A549 (cell line): ENCODE measurements at regions not wholly inside any gene's neighbourhood (a gene's known extent, or its start where the extent isn't known, plus 50 kb on each side); places are given as distances from the start of the nearest gene placed in this dataset.
"Not testable (repeated sequence)": the region's sequence is repeated elsewhere in the genome, so short reads cannot be mapped to it uniquely, and the experiment has no call there.

Experiments
- ATAC-seq, 2 experiments: fragments of 200-7000 bp in 1 of 2; fragments of >200 bp in 1 of 2; cut with Nextera tagmentation in 1 of 2; cut with Tn5 transposase in 1 of 2; 3 replicates each; pipeline versions ENCODE4 v1.8.0 to v1.9.1; 2018 to 2020; ENCODE audit warnings: mild to moderate bottlenecking in 1 of 2, moderate library complexity in 1 of 2
- CTCF ChIA-PET: fragments of 300-600 bp; sonication (Branson Sonifier 250); formaldehyde crosslinking; extraction: SDS; loops from one replicate; lab custom pipeline; 2021; ENCODE audit warnings: antibody characterized with exemption, inconsistent platforms; lab: Yijun Ruan, JAX
- POLR2A ChIA-PET: fragments of 350-600 bp; formaldehyde crosslinking; extraction: SDS; loops from one replicate; lab custom pipeline; 2021; ENCODE audit warnings: antibody characterized with exemption, inconsistent platforms; lab: Yijun Ruan, JAX
- DNase-seq, 2 experiments: peaks; one replicate each; pipeline versions ENCODE4 v3.0.0 to v3.0.0-alpha.2; 2011 to 2016; ENCODE audit warnings: low read depth in 1 of 2, low spot score in 1 of 2
- FAIRE-seq: peaks from 2 replicates; lab custom pipeline; 2011; peaks lifted over from hg19 to GRCh38; lab: Jason Lieb, UNC
- H3K27ac ChIP-seq, 2 experiments: fragments of >200 bp; sonication (Bioruptor Twin); formaldehyde crosslinking; 3 replicates each; pipeline ENCODE4 v1.5.1; 2016 to 2017
- H3K4me1 ChIP-seq: fragments of >200 bp; sonication (Bioruptor Twin); formaldehyde crosslinking; 3 replicates; pipeline ENCODE4 v1.6.1; 2016
- H3K4me2 ChIP-seq: fragments of >200 bp; sonication (Bioruptor Twin); formaldehyde crosslinking; 3 replicates; pipeline ENCODE4 v1.6.1; 2016
- H3K4me3 ChIP-seq: fragments of >200 bp; sonication (Bioruptor Twin); formaldehyde crosslinking; 3 replicates; pipeline ENCODE4 v1.5.1; 2016
- H3K9me3 ChIP-seq: fragments of >200 bp; sonication (Bioruptor Twin); formaldehyde crosslinking; 3 replicates; pipeline ENCODE4 v1.6.1; 2016
- CBX2 ChIP-seq: fragments of 200-600 bp; sonication (generic); IDR thresholded peaks from 2 replicates; pipeline ENCODE4 v1.6.1; 2016; ENCODE audit warnings: low read depth, mild to moderate bottlenecking, borderline replicate concordance
- CHD2 ChIP-seq: fragments of 150-350 bp; IDR thresholded peaks from 2 replicates; pipeline ENCODE4 v1.6.1; 2014; ENCODE audit warnings: low read length; ENCODE audit not compliant: partially characterized antibody
- CHD4 ChIP-seq: fragments of 200-600 bp; sonication (generic); IDR thresholded peaks from 2 replicates; pipeline ENCODE4 v1.6.1; 2016; ENCODE audit warnings: antibody characterized with exemption, mild to moderate bottlenecking, borderline replicate concordance
- EHF ChIP-seq: fragments of 250-450 bp; sonication (Bioruptor Pico); IDR thresholded peaks from 2 replicates; pipeline ENCODE4 v1.5.0; 2020; ENCODE audit warnings: mild to moderate bottlenecking
- EHMT2 ChIP-seq: fragments of 200-600 bp; sonication (generic); IDR thresholded peaks from 2 replicates; pipeline ENCODE4 v1.6.1; 2016; ENCODE audit warnings: antibody characterized with exemption, low read depth, mild to moderate bottlenecking, moderate library complexity
- EP300 ChIP-seq, 2 experiments: fragments of >200 bp; sonication (Bioruptor Twin); formaldehyde crosslinking; IDR thresholded peaks; 2 replicates in 1 of 2; 3 replicates in 1 of 2; pipeline ENCODE4 v1.6.1; 2016 to 2017
- ESRRA ChIP-seq: fragments of 150-350 bp; IDR thresholded peaks from 2 replicates; pipeline ENCODE4 v1.6.1; 2014; ENCODE audit warnings: mild to moderate bottlenecking, low read length, borderline replicate concordance
- HES2 ChIP-seq: fragments of >200 bp; sonication (Bioruptor Twin); formaldehyde crosslinking; IDR thresholded peaks from 2 replicates; pipeline ENCODE4 v1.6.1; 2016
- HMGXB4 ChIP-seq: fragments of 250-450 bp; sonication (Bioruptor Pico); IDR thresholded peaks from 2 replicates; pipeline ENCODE4 v1.5.0; 2021; ENCODE audit warnings: mild to moderate bottlenecking, moderate library complexity, borderline replicate concordance
- KDM5A ChIP-seq: fragments of 200-600 bp; sonication (generic); IDR thresholded peaks from 2 replicates; pipeline ENCODE4 v1.6.1; 2016; ENCODE audit warnings: antibody characterized with exemption, mild to moderate bottlenecking
- MAZ ChIP-seq: fragments of 150-350 bp; IDR thresholded peaks from 2 replicates; pipeline ENCODE4 v1.6.1; 2014; ENCODE audit warnings: antibody characterized with exemption, low read depth, low read length, borderline replicate concordance
- MYC ChIP-seq: IDR thresholded peaks from 2 replicates; pipeline ENCODE4 v1.6.1; 2012; ENCODE audit warnings: mild to moderate bottlenecking, inconsistent platforms, low read length, improper control_type of control experiment, borderline replicate concordance
- NPAS2 ChIP-seq: fragments of 250-450 bp; sonication (Bioruptor Pico); IDR thresholded peaks from 2 replicates; pipeline ENCODE4 v1.8.0; 2022; ENCODE audit warnings: mild to moderate bottlenecking, moderate library complexity, borderline replicate concordance
- PHF8 ChIP-seq: fragments of 200-600 bp; sonication (generic); IDR thresholded peaks from 2 replicates; pipeline ENCODE4 v1.6.1; 2016; ENCODE audit warnings: low read depth, mild to moderate bottlenecking, antibody characterized with exemption, moderate library complexity, borderline replicate concordance
- POLR2AphosphoS2 ChIP-seq: conservative IDR thresholded peaks from 2 replicates; pipeline ENCODE4 v1.6.1; 2012; ENCODE audit warnings: low read length, improper control_type of control experiment, inconsistent platforms
- RCOR1 ChIP-seq: fragments of 150-350 bp; IDR thresholded peaks from 2 replicates; pipeline ENCODE4 v1.6.1; 2014; ENCODE audit warnings: antibody characterized with exemption, low read length, low read depth
- TFCP2L1 ChIP-seq: fragments of 250-450 bp; sonication (Bioruptor Pico); IDR thresholded peaks from 2 replicates; pipeline ENCODE4 v1.5.0; 2021; ENCODE audit warnings: mild to moderate bottlenecking
- TP53 ChIP-seq: fragments of 250-450 bp; sonication (Bioruptor Pico); IDR thresholded peaks from 2 replicates; pipeline ENCODE4 v1.5.0; 2021; ENCODE audit warnings: mild to moderate bottlenecking, moderate library complexity
- ZC3H11A ChIP-seq: fragments of 450-650 bp; IDR thresholded peaks from 2 replicates; pipeline ENCODE4 v1.6.1; 2014; ENCODE audit warnings: antibody characterized with exemption, mild to moderate bottlenecking
- ZNF302 ChIP-seq: fragments of 250-450 bp; sonication (Bioruptor Pico); IDR thresholded peaks from 2 replicates; pipeline ENCODE4 v1.9.0; 2021; ENCODE audit warnings: inconsistent platforms, mild to moderate bottlenecking, moderate library complexity
- WGBS: methylation state at CpG from one replicate; pipeline ENCODE4 v1.1.6; 2017; ENCODE audit errors: missing lambda C conversion rate; 5-methylcytosine and 5-hydroxymethylcytosine counted together

DNA sequence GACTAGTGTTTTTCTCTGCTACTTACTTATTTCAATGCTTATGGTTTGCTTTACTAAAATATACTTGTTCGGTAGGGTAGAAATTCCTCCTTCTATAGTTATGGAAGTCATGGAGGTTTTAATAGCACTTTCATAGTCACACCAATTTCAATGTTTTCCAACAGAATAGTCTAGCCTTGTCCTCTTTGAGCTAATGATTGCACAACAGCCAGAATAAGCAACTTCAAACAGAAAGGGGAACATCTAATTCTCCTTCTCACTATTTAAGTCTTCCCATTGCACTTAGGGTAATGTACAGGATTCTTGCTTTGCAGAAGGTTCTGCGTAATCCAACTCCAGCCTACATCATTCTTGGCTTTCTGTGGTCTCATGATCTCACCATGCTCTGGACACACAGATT, 287.7 kb upstream of the GCFC2 start (continued):
- TF ChIP-seq MAZ = no peak

- no peak for TF ChIP-seq CHD4
- no peak for TF ChIP-seq PHF8
- no peak for TF ChIP-seq EHMT2
- no peak for TF ChIP-seq TP53 (CRISPR knock-in tag)
- TF ChIP-seq TFCP2L1 (CRISPR knock-in tag) = no peak
- TF ChIP-seq ZNF302 (CRISPR knock-in tag) = no peak
- no peak for TF ChIP-seq POLR2AphosphoS2
- TF ChIP-seq ZC3H11A = no peak
- no peak for TF ChIP-seq EHF (CRISPR knock-in tag)
- TF ChIP-seq CHD2 = no peak
- no peak for TF ChIP-seq EP300 (IDR thresholded peaks at IDR 0.05)
- no peak for TF ChIP-seq ESRRA
- no peak for TF ChIP-seq HMGXB4 (CRISPR knock-in tag)
- TF ChIP-seq KDM5A = no peak
- no peak for TF ChIP-seq RCOR1
- TF ChIP-seq MYC = no peak
- no peak for TF ChIP-seq HES2
- no peak for TF ChIP-seq NPAS2
- TF ChIP-seq CBX2 = no peak
- DNase-seq = peak in 1 of 2 experiments; percentile 9
- Histone ChIP-seq H3K27ac (no peak overlapping the region), H3K4me1 (no peaks in the 10 kb centered on the region), H3K9me3 (peaks cover 13% of the 10 kb centered on the region; the same call in 2 of the 3 replicates), H3K4me3 (no peak overlapping the region), H3K4me2 (no peak overlapping the region)
- no peak for ATAC-seq
- ChIA-PET POLR2A (no interaction called here), CTCF (no interaction called here)
- WGBS = 0% methylated on average over 4 of the region's 4 CpGs
- no peak for FAIRE-seq
Observed at GRCh38 chr2:75994759-75995158, 284.0 kb upstream of the GCFC2 start.

- ATAC-seq, H3K9me3 ChIP-seq, CTCF ChIA-PET, DNase-seq, H3K4me3 ChIP-seq, H3K27ac ChIP-seq, POLR2A ChIA-PET, FAIRE-seq, H3K4me2 ChIP-seq, H3K4me1 ChIP-seq: not testable (repeated sequence)
- WGBS = 53% methylated on average over 5 of the region's 5 CpGs
Observed at GRCh38 chr2:75988622-75989021, 277.9 kb upstream of the GCFC2 start.

GRCh38 chr2:75986617-75987016, 275.9 kb upstream of the GCFC2 start:
- no peak for DNase-seq
- no peak for TF ChIP-seq HES2
- Histone ChIP-seq H3K4me3 (no peak overlapping the region), H3K4me1 (no peaks in the 10 kb centered on the region), H3K4me2 (no peak overlapping the region), H3K27ac (no peak overlapping the region), H3K9me3 (0 out of 3 replicates have a peak, but pooled peaks cover 3% of the 10 kb centered on the region)
- no peak for FAIRE-seq
- POLR2A ChIA-PET = no interaction called here
- CTCF ChIA-PET = no interaction called here
- 19% methylated on average over 4 of the region's 4 CpGs for WGBS
- ATAC-seq = no peak
